ENCODE measurements at regions not wholly inside any gene's neighbourhood (a gene's known extent, or its start where the extent isn't known, plus 50 kb on each side); places are given as distances from the start of the nearest gene placed in this dataset.

DNA sequence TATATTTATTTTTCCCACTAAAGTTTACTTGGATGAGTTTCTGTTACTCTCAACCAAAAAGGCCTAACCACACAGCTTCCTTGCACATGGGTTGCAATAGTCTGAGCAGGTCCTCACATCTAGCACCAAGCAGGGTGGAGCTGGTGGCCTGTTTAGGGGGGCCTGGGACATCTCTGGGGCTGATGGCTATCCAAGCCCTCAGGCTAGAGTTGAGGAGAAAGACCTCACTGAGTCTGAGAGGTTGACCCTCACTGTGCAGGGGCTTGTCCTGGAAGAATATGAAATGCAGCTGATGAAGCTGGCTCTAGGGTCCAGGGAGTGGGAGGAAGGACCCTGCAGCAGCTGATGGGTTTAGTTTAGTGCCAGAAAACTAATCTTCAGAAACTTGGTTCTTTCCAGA lies 217.1 kb upstream of the MVB12B start:
- H3K27ac Mint-ChIP-seq: no peak overlapping the region
- no peaks in the 10 kb centered on the region for H3K36me3 Mint-ChIP-seq
- peaks cover 12 to 16% (median 15%) of the 10 kb centered on the region in 3 donors for H3K27me3 Mint-ChIP-seq (ENCODE audit: low read depth in 3 of 3)
- Histone ChIP-seq H3K4me1 (ENCODE audit: control insufficient read depth in 1 of 2, insufficient read depth in 2 of 2, low read length in 2 of 2) (no peaks in the 10 kb centered on the region), H3K79me2 (ENCODE audit: insufficient read depth, low read length) (no peaks in the 10 kb centered on the region), H3K4me2 (replicated peaks; ENCODE audit: extremely low read depth, low read length, poor library complexity, severe bottlenecking) (no peak overlapping the region), H3K27ac (ENCODE audit: low read depth in 1 of 2, low read length in 2 of 2) (no peak overlapping the region), H4K20me1 (ENCODE audit: insufficient read depth, low read length) (no peaks in the 10 kb centered on the region), H3K9ac (ENCODE audit: insufficient read depth, low read length, poor library complexity, severe bottlenecking) (no peak overlapping the region), H2AFZ (ENCODE audit: insufficient read depth, low read depth, low read length, poor library complexity, severe bottlenecking) (no peak overlapping the region), H3K4me3 (replicated peaks in 1 of 3; ENCODE audit: low read depth in 2 of 3, low read length in 3 of 3) (no peak overlapping the region), H3K27me3 (ENCODE audit: control insufficient read depth in 2 of 2, insufficient read depth in 2 of 2, low read length in 2 of 2) (peaks cover 0 to 5% of the 10 kb centered on the region in 2 donors), H3K9me3 (replicated peaks in 1 of 2; ENCODE audit: control insufficient read depth in 1 of 2, insufficient read depth in 1 of 2, low read length in 2 of 2) (no peaks in the 10 kb centered on the region), H3K36me3 (replicated peaks in 1 of 2; ENCODE audit: control insufficient read depth in 1 of 2, insufficient read depth in 2 of 2, low read length in 2 of 2) (no peaks in the 10 kb centered on the region)
- intact Hi-C loops (cut with micrococcal nuclease): loop anchor here in 1 of 2 donors (10.0 kb wide), 1 partner anchor 705 kb away; no protein-coding TSS in a partner anchor
- no peak for DNase-seq
- H3K4me1 Mint-ChIP-seq: no peaks in the 10 kb centered on the region
- H3K4me3 Mint-ChIP-seq: no peak overlapping the region
- TF ChIP-seq, protein P1, sequence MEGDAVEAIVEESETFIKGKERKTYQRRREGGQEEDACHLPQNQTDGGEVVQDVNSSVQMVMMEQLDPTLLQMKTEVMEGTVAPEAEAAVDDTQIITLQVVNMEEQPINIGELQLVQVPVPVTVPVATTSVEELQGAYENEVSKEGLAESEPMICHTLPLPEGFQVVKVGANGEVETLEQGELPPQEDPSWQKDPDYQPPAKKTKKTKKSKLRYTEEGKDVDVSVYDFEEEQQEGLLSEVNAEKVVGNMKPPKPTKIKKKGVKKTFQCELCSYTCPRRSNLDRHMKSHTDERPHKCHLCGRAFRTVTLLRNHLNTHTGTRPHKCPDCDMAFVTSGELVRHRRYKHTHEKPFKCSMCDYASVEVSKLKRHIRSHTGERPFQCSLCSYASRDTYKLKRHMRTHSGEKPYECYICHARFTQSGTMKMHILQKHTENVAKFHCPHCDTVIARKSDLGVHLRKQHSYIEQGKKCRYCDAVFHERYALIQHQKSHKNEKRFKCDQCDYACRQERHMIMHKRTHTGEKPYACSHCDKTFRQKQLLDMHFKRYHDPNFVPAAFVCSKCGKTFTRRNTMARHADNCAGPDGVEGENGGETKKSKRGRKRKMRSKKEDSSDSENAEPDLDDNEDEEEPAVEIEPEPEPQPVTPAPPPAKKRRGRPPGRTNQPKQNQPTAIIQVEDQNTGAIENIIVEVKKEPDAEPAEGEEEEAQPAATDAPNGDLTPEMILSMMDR (IDR thresholded peaks at IDR 0.05): no peak
- peaks cover 0 to 2% (median 0%) of the 10 kb centered on the region in 7 donors for H3K9me3 Mint-ChIP-seq

DNA sequence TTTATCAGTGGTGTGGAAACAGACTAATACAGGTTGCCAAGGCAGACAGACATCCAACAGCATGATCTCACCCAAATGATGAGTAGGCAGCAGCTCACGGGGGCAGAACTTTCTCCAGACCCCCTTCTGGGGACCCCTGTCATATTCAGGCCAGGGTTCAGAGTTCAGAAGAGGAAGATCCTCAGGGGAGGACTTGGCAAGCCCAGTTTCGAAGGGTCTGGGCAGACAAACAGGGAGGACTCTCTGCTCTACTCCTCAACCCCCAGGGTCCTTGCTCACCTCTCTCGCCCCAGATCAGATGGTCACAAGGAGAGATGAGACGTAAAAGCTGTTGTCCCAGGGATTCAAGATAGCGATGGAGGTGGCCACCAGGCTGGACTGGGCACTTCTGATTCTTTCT lies 215.1 kb upstream of the MVB12B start:
- Mint-ChIP-seq H3K27ac (no peak overlapping the region), H3K36me3 (no peaks in the 10 kb centered on the region), H3K9me3 (peaks cover 0 to 2% (median 0%) of the 10 kb centered on the region in 7 donors), H3K27me3 (ENCODE audit: low read depth in 3 of 3) (peaks cover 12 to 21% (median 17%) of the 10 kb centered on the region in 3 donors), H3K4me3 (no peak overlapping the region), H3K4me1 (no peaks in the 10 kb centered on the region)
- TF ChIP-seq, protein P1 (IDR thresholded peaks at IDR 0.05): no peak
- H3K36me3 ChIP-seq (replicated peaks in 1 of 2; ENCODE audit: control insufficient read depth in 1 of 2, insufficient read depth in 2 of 2, low read length in 2 of 2): no peaks in the 10 kb centered on the region
- no peaks in the 10 kb centered on the region for H3K4me1 ChIP-seq (ENCODE audit: control insufficient read depth in 1 of 2, insufficient read depth in 2 of 2, low read length in 2 of 2)
- DNase-seq: no peak
- no peak overlapping the region for H3K4me3 ChIP-seq (replicated peaks in 1 of 3; ENCODE audit: low read depth in 2 of 3, low read length in 3 of 3)
- no peaks in the 10 kb centered on the region for H3K79me2 ChIP-seq (ENCODE audit: insufficient read depth, low read length)
- 89% methylated on average over 4 of the region's 5 CpGs for WGBS (ENCODE audit: insufficient coverage)
- H3K27me3 ChIP-seq (ENCODE audit: control insufficient read depth in 2 of 2, insufficient read depth in 2 of 2, low read length in 2 of 2): peaks cover 0 to 5% of the 10 kb centered on the region in 2 donors
- no peak overlapping the region for H3K9ac ChIP-seq (ENCODE audit: insufficient read depth, low read length, poor library complexity, severe bottlenecking)
- no peaks in the 10 kb centered on the region for H3K9me3 ChIP-seq (replicated peaks in 1 of 2; ENCODE audit: control insufficient read depth in 1 of 2, insufficient read depth in 1 of 2, low read length in 2 of 2)
- intact Hi-C loops (cut with micrococcal nuclease): no loop called here
- no peaks in the 10 kb centered on the region for H4K20me1 ChIP-seq (ENCODE audit: insufficient read depth, low read length)
- H2AFZ ChIP-seq (ENCODE audit: insufficient read depth, low read depth, low read length, poor library complexity, severe bottlenecking): no peak overlapping the region
- H3K27ac ChIP-seq (ENCODE audit: low read depth in 1 of 2, low read length in 2 of 2): no peak overlapping the region
- no peak overlapping the region for H3K4me2 ChIP-seq (replicated peaks; ENCODE audit: extremely low read depth, low read length, poor library complexity, severe bottlenecking)

Data from CD14-positive monocyte (primary cell).